Hepatocyte (in vitro differentiated cells): ENCODE measurements at regions not wholly inside any gene's neighbourhood (a gene's known extent, or its start where the extent isn't known, plus 50 kb on each side); places are given as distances from the start of the nearest gene placed in this dataset.

ENCODE experiments used
- EZH2 ChIP-seq: fragments of 200-600 bp; sonication (generic); IDR thresholded peaks from 2 replicates; pipeline ENCODE4 v1.6.1; 2016; ENCODE audit warnings: antibody characterized with exemption, mild to moderate bottlenecking, borderline replicate concordance
- EZH2phosphoT487 ChIP-seq: fragments of 200-600 bp; sonication (generic); IDR thresholded peaks from one replicate; pipeline ENCODE4 v1.6.1; 2018; ENCODE audit warnings: antibody characterized with exemption, mild to moderate bottlenecking, low read depth, moderate library complexity; ENCODE audit not compliant: unreplicated experiment, severe bottlenecking
- TF ChIP-seq, protein P1 (sequence below): fragments of 200-600 bp; sonication (generic); IDR thresholded peaks from 2 replicates; pipeline ENCODE4 v1.5.1; 2016; ENCODE audit warnings: antibody characterized with exemption, mild to moderate bottlenecking; ENCODE audit not compliant: poor library complexity

DNA sequence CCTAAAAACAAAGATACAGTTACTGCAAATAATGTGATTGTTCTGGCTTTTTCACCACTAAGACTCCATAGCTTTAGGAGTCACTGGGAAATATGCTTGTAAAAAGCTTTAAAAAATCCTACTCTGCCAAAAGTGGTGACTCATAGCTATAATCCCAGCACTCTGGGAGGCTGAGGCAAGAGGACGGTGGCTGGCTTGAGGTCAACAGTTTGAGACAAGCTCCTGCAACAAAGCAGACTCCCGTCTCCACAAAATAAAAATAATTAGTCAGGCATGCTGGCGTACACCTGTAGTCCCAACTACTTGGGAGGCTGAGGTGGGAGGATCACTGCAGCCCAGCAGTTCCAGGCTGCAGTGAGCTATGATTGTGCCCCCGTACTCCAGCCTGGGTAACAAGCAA is 406.4 kb downstream of the HTR1A start:
- TF ChIP-seq, protein P1, sequence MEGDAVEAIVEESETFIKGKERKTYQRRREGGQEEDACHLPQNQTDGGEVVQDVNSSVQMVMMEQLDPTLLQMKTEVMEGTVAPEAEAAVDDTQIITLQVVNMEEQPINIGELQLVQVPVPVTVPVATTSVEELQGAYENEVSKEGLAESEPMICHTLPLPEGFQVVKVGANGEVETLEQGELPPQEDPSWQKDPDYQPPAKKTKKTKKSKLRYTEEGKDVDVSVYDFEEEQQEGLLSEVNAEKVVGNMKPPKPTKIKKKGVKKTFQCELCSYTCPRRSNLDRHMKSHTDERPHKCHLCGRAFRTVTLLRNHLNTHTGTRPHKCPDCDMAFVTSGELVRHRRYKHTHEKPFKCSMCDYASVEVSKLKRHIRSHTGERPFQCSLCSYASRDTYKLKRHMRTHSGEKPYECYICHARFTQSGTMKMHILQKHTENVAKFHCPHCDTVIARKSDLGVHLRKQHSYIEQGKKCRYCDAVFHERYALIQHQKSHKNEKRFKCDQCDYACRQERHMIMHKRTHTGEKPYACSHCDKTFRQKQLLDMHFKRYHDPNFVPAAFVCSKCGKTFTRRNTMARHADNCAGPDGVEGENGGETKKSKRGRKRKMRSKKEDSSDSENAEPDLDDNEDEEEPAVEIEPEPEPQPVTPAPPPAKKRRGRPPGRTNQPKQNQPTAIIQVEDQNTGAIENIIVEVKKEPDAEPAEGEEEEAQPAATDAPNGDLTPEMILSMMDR: no peak
- TF ChIP-seq EZH2 (no peak), EZH2phosphoT487 (no peak)
